Endothelial cell of umbilical vein (primary cell): ENCODE measurements at regions not wholly inside any gene's neighbourhood (a gene's known extent, or its start where the extent isn't known, plus 50 kb on each side); places are given as distances from the start of the nearest gene placed in this dataset.

Experiments
- BruUV-seq: library from RNA; stranded (reverse); fragments of 400-500 nt; replicated peaks from 2 replicates; lab custom pipeline; 2021; lab: Mats Ljungman, UMichigan
- CTCF ChIA-PET: fragments of 300-600, 350-600 bp; sonication (Branson Sonifier 250); formaldehyde crosslinking; loops from one replicate; lab custom pipeline; 2021; ENCODE audit warnings: antibody characterized with exemption, inconsistent platforms; lab: Charles Lee
- POLR2A ChIA-PET: fragments of 300-600, 350-600 bp; sonication (Branson Sonifier 250); formaldehyde crosslinking; loops from one replicate; lab custom pipeline; 2021; ENCODE audit warnings: antibody characterized with exemption, inconsistent platforms; lab: Charles Lee
- DNase-seq: peaks from one replicate; pipeline ENCODE4 v3.0.0-alpha.2; 2011; ENCODE audit warnings: low read depth, low spot score
- FAIRE-seq: peaks from 2 replicates; lab custom pipeline; 2011; peaks lifted over from hg19 to GRCh38; lab: Jason Lieb, UNC
- H2AFZ ChIP-seq: 2 replicates; pipeline ENCODE4 v1.6.0; 2012; ENCODE audit warnings: low read depth, low read length, control low read depth, inconsistent platforms
- H3K27ac ChIP-seq: 2 replicates; pipeline ENCODE4 v1.5.1; 2011; ENCODE audit warnings: low read depth, mild to moderate bottlenecking, control low read depth, low read length, moderate library complexity; ENCODE audit not compliant: insufficient read depth
- H3K27me3 ChIP-seq, 2 experiments: 2 replicates each; pipeline versions ENCODE4 v1.6.0 to v1.6.1; 2011; ENCODE audit warnings: low read length in 2 of 2, mixed read lengths in 1 of 2; ENCODE audit not compliant: control insufficient read depth in 2 of 2, insufficient read depth in 2 of 2
- H3K36me3 ChIP-seq, 2 experiments: 2 replicates in 1 of 2; 3 replicates in 1 of 2; pipeline ENCODE4 v1.5.1; 2011; ENCODE audit warnings: low read length in 2 of 2, mild to moderate bottlenecking in 1 of 2, moderate library complexity in 1 of 2; ENCODE audit not compliant: control insufficient read depth in 2 of 2, insufficient read depth in 2 of 2; ENCODE audit errors: extremely low read depth in 1 of 2
- H3K4me1 ChIP-seq: 3 replicates; pipeline ENCODE4 v1.5.1; 2011; ENCODE audit warnings: mild to moderate bottlenecking, low read length; ENCODE audit not compliant: control insufficient read depth, insufficient read depth; ENCODE audit errors: extremely low read depth
- H3K4me2 ChIP-seq: 2 replicates; pipeline ENCODE4 v1.6.1; 2011; ENCODE audit warnings: low read length, control low read depth, mixed read lengths; ENCODE audit not compliant: insufficient read depth
- H3K4me3 ChIP-seq, 3 experiments: fragments of 200-600 bp in 1 of 3; sonication (generic), shearing (Covaris generic) in 1 of 3; replicated peaks in 1 of 3; 2 replicates each; pipeline ENCODE4 v1.5.1; 2011 to 2016; ENCODE audit warnings: control low read depth in 3 of 3, low read length in 3 of 3, mild to moderate bottlenecking in 2 of 3, inconsistent platforms in 1 of 3, low read depth in 1 of 3, moderate library complexity in 1 of 3; ENCODE audit not compliant: insufficient read depth in 1 of 3
- H3K79me2 ChIP-seq: 2 replicates; pipeline ENCODE4 v1.6.0; 2012; ENCODE audit warnings: low read length, inconsistent platforms; ENCODE audit not compliant: control insufficient read depth, insufficient read depth
- H3K9ac ChIP-seq: replicated peaks from 2 replicates; pipeline ENCODE3; 2011; ENCODE audit warnings: low read length, control low read depth; ENCODE audit not compliant: insufficient read depth; ENCODE audit errors: extremely low read depth
- H3K9me1 ChIP-seq: replicated peaks from 3 replicates; pipeline ENCODE4 v1.6.0; 2011; ENCODE audit warnings: mild to moderate bottlenecking, low read length; ENCODE audit not compliant: control insufficient read depth, insufficient read depth; ENCODE audit errors: extremely low read depth
- H3K9me3 ChIP-seq: replicated peaks from 2 replicates; pipeline ENCODE4 v1.5.1; 2012; ENCODE audit warnings: low read length, inconsistent platforms; ENCODE audit not compliant: control insufficient read depth, insufficient read depth
- H4K20me1 ChIP-seq: replicated peaks from 2 replicates; pipeline ENCODE3; 2011; ENCODE audit warnings: mild to moderate bottlenecking, low read length; ENCODE audit not compliant: control insufficient read depth, insufficient read depth; ENCODE audit errors: extremely low read depth
- EZH2 ChIP-seq: IDR thresholded peaks from 2 replicates; pipeline ENCODE4 v1.6.1; 2012; ENCODE audit warnings: borderline replicate concordance, low read depth, mild to moderate bottlenecking, moderate library complexity, low read length, inconsistent platforms; ENCODE audit not compliant: severe bottlenecking
- FOS ChIP-seq: IDR thresholded peaks from 2 replicates; pipeline ENCODE4 v1.6.1; 2011; ENCODE audit warnings: mild to moderate bottlenecking, low read length, moderate library complexity, borderline replicate concordance; ENCODE audit not compliant: insufficient read depth
- GATA2 ChIP-seq: IDR thresholded peaks from 2 replicates; pipeline ENCODE4 v1.7.0; 2011; ENCODE audit warnings: low read depth, mild to moderate bottlenecking, moderate library complexity, mixed read lengths, low read length; ENCODE audit not compliant: insufficient read length, insufficient read depth
- JUN ChIP-seq: IDR thresholded peaks from 2 replicates; pipeline ENCODE4 v1.6.1; 2011; ENCODE audit warnings: borderline replicate concordance, low read depth; ENCODE audit not compliant: insufficient read length, insufficient read depth
- MAX ChIP-seq: IDR thresholded peaks from 2 replicates; pipeline ENCODE4 v1.6.1; 2011; ENCODE audit not compliant: insufficient read depth, insufficient read length
- MYC ChIP-seq: IDR thresholded peaks from one replicate; pipeline ENCODE4 v1.6.1; 2011; ENCODE audit warnings: mild to moderate bottlenecking, low read depth, low read length
- POLR2A ChIP-seq: IDR thresholded peaks from 2 replicates; pipeline ENCODE4 v1.6.1; 2012; ENCODE audit warnings: low read depth, mild to moderate bottlenecking, control low read depth, low read length
- POLR2AphosphoS5 ChIP-seq: IDR thresholded peaks from 2 replicates; pipeline ENCODE4 v1.6.1; 2012; ENCODE audit warnings: low read depth, mild to moderate bottlenecking, control low read depth, low read length, moderate library complexity; ENCODE audit not compliant: insufficient read depth
- dilution Hi-C: fragments of 300-500 bp; cut with MboI; formaldehyde crosslinking; loops from one replicate; pipeline ENCODE4 v1.15.0; 2019; ENCODE audit warnings: low sequenced_read_pairs; ENCODE audit not compliant: extremely low pct_ligation_motif_present
- intact Hi-C: fragments of 100-400 bp; cut with micrococcal nuclease; formaldehyde crosslinking; loops from one replicate; pipeline ENCODE4 v1.10.0; 2022
- TF ChIP-seq, protein P1 (sequence below), 2 donors: IDR thresholded peaks; 1 replicate in 1 of 2; 2 replicates in 1 of 2; pipeline ENCODE4 v1.5.1; 2011; ENCODE audit warnings: low read length in 2 of 2, mild to moderate bottlenecking in 2 of 2, moderate library complexity in 2 of 2, control low read depth in 1 of 2, inconsistent platforms in 1 of 2, low read depth in 1 of 2; ENCODE audit not compliant: insufficient read depth in 1 of 2; ENCODE audit errors: extremely low read depth in 1 of 2

DNA sequence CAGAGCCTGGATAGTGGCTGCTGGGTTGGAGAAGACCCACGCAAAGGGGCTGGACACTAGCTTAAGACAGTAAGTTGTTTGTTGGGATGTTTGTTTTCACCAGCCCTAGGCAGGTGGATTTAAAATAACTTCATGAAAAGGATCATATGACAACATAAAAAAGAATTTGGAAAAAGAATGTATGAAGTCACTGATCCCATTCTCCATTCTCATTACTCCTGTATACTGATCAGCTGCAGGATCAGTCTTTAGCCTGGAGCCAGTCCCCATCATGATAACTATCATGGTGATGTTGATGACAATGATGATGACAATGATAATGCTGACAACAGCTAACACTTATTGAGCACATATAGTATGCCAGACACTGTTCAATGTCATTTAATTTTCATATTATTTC lies 92.1 kb upstream of the IFNE start:
- no TSS peak for BruUV-seq
- dilution Hi-C loops, result loop anchor here (25.0 kb wide), 1 partner anchor 213 kb away; no protein-coding TSS in a partner anchor
- no peaks in the 10 kb centered on the region for H4K20me1 ChIP-seq
- no peak for DNase-seq
- ChIA-PET POLR2A (no interaction called here), CTCF (interaction anchor here (1.0 to 2.3 kb wide), 2 partner anchors 13 to 108 kb away, joined by 3 to 5 read pairs; no protein-coding TSS in a partner anchor)
- no peak overlapping the region for H2AFZ ChIP-seq
- no peaks in the 10 kb centered on the region for H3K79me2 ChIP-seq
- TF ChIP-seq MYC (no peak), GATA2 (no peak), FOS (no peak), POLR2AphosphoS5 (no peak), EZH2 (no peak), POLR2A (no peak), MAX (no peak), JUN (no peak)
- TF ChIP-seq, protein P1, sequence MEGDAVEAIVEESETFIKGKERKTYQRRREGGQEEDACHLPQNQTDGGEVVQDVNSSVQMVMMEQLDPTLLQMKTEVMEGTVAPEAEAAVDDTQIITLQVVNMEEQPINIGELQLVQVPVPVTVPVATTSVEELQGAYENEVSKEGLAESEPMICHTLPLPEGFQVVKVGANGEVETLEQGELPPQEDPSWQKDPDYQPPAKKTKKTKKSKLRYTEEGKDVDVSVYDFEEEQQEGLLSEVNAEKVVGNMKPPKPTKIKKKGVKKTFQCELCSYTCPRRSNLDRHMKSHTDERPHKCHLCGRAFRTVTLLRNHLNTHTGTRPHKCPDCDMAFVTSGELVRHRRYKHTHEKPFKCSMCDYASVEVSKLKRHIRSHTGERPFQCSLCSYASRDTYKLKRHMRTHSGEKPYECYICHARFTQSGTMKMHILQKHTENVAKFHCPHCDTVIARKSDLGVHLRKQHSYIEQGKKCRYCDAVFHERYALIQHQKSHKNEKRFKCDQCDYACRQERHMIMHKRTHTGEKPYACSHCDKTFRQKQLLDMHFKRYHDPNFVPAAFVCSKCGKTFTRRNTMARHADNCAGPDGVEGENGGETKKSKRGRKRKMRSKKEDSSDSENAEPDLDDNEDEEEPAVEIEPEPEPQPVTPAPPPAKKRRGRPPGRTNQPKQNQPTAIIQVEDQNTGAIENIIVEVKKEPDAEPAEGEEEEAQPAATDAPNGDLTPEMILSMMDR (IDR thresholded peaks at IDR 0.05; ENCODE audit: extremely low read depth in 1 of 2, insufficient read depth in 1 of 2, low read depth in 1 of 2, low read length in 2 of 2), result no peak
- H3K4me3 ChIP-seq, result no peak overlapping the region
- H3K36me3 ChIP-seq, result no peaks in the 10 kb centered on the region
- intact Hi-C loops, result no loop called here
- no peaks in the 10 kb centered on the region for H3K9me1 ChIP-seq
- H3K27me3 ChIP-seq, result no peaks in the 10 kb centered on the region
- no peak overlapping the region for H3K9ac ChIP-seq
- no peak overlapping the region for H3K4me2 ChIP-seq
- H3K27ac ChIP-seq, result no peak overlapping the region
- H3K9me3 ChIP-seq, result no peaks in the 10 kb centered on the region
- FAIRE-seq, result no peak
- peaks cover 22% of the 10 kb centered on the region for H3K4me1 ChIP-seq
